ENCODE measurements at regions not wholly inside any gene's neighbourhood (a gene's known extent, or its start where the extent isn't known, plus 50 kb on each side); places are given as distances from the start of the nearest gene placed in this dataset.

DNA sequence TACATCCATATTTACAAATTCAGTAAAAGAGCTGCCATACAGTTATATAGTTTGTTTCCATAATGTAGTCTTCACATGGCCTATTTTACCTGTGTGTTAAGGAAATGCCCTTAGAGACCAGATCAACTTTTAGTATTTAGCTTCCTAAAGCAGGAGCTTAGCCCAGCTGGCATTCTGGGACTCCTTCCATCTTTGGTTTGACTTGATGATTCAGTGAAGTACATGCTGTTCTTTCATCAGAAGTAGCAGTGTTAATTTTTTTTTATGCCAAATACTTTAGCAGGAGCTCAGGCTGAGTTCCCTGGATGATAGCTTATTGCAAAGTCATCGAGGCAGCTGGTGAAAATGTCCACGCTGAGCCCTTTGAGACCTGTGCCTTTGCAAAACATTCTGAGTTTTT, 101.0 kb downstream of the FOXG1 start:
- no peak for DNase-seq
- TF ChIP-seq EP300 (IDR thresholded peaks at IDR 0.05) = no peak
- no peak for TF ChIP-seq POLR2A (IDR thresholded peaks at IDR 0.05)
- TF ChIP-seq, protein P1, sequence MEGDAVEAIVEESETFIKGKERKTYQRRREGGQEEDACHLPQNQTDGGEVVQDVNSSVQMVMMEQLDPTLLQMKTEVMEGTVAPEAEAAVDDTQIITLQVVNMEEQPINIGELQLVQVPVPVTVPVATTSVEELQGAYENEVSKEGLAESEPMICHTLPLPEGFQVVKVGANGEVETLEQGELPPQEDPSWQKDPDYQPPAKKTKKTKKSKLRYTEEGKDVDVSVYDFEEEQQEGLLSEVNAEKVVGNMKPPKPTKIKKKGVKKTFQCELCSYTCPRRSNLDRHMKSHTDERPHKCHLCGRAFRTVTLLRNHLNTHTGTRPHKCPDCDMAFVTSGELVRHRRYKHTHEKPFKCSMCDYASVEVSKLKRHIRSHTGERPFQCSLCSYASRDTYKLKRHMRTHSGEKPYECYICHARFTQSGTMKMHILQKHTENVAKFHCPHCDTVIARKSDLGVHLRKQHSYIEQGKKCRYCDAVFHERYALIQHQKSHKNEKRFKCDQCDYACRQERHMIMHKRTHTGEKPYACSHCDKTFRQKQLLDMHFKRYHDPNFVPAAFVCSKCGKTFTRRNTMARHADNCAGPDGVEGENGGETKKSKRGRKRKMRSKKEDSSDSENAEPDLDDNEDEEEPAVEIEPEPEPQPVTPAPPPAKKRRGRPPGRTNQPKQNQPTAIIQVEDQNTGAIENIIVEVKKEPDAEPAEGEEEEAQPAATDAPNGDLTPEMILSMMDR (IDR thresholded peaks at IDR 0.05) = no peak
- no peak for TF ChIP-seq POLR2AphosphoS5 (IDR thresholded peaks at IDR 0.05)
- 62 to 82% methylated on average over 2 of the region's 2 CpGs for WGBS, 2 donors
- Histone ChIP-seq H3K4me1 (no peaks in the 10 kb centered on the region), H3K27me3 (no peaks in the 10 kb centered on the region), H3K36me3 (no peaks in the 10 kb centered on the region), H3K9me3 (no peaks in the 10 kb centered on the region), H3K4me3 (no peak overlapping the region), H3K27ac (no peak overlapping the region)
- intact Hi-C loops (cut with DNase I) = no loop called here

DNA sequence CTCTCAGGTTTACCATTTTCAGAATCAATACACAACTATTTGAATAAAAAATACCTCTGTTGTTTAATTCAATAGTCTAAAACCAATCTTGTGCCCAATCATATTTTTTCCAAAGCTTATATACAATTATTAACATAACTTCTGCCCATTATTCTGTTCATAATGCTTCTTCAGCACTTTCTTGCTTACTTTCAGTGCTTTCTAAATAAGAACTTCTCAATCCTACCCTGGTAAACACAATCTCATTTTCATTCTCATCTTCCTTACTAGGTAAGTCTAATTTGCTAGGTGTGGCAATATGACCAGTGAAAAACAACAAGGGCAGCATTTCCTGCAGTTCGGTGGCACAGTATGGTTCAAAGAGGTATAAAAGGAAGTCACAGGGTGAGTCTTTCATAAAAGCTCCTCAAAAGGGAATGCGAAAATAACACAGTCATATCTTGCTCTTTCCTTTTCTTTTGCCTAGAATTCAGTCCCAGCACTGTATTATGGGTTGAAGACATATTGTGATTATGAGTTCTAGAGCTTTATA, 103.5 kb downstream of the FOXG1 start:
- WGBS, 2 donors = 44 to 47% methylated on average over 2 of the region's 2 CpGs
- DNase-seq = no peak
- H3K9me3 ChIP-seq = no peaks in the 10 kb centered on the region
- H3K4me3 ChIP-seq = no peak overlapping the region
- H3K27ac ChIP-seq = no peak overlapping the region
- intact Hi-C loops (cut with DNase I) = no loop called here
- TF ChIP-seq POLR2A (IDR thresholded peaks at IDR 0.05) (no peak), POLR2AphosphoS5 (IDR thresholded peaks at IDR 0.05) (no peak)
- TF ChIP-seq, protein P1 (IDR thresholded peaks at IDR 0.05) = no peak
- H3K27me3 ChIP-seq = no peaks in the 10 kb centered on the region
- no peaks in the 10 kb centered on the region for H3K36me3 ChIP-seq
- H3K4me1 ChIP-seq = no peaks in the 10 kb centered on the region

DNA sequence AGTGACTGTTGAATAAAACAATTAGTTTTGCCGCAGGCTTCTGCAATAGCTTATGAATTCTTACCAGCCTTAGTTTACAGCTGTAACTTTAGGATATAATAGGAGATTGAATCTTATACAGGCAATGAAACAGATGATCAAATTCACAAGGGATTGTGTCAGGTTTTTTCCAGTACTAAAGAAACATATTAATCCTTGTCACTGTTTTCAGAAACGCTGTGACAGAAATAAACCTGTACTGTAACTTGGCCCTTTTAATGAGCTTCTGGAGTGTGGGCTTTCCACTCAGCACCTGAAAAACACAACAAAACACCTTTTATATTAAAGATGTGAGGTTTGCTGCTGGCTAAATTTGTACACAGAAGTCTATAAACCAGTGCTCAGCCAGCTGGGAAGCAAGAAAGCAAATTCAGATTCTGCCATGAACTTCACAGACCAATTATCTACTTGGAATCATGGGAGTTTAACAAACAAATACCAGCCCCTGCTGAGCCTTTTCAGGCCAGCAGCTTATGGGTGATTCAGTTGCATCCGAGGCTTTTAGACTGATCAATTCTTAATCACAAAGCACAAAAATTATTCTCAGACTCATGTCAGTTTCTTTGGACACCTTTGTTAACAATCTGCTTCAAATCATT, 109.5 kb downstream of the FOXG1 start:
- no peaks in the 10 kb centered on the region for H3K27me3 ChIP-seq
- no peaks in the 10 kb centered on the region for H3K4me1 ChIP-seq
- TF ChIP-seq, protein P1 (IDR thresholded peaks at IDR 0.05) = no peak
- TF ChIP-seq POLR2A (IDR thresholded peaks at IDR 0.05) (no peak), EP300 (IDR thresholded peaks at IDR 0.05) (no peak), POLR2AphosphoS5 (IDR thresholded peaks at IDR 0.05) (no peak)
- no peak for DNase-seq
- H3K4me3 ChIP-seq = no peak overlapping the region
- H3K27ac ChIP-seq = no peak overlapping the region
- no peaks in the 10 kb centered on the region for H3K36me3 ChIP-seq
- intact Hi-C loops (cut with DNase I) = no loop called here
- H3K9me3 ChIP-seq = no peaks in the 10 kb centered on the region
- WGBS, 2 donors = 36 to 51% methylated on average over 3 of the region's 3 CpGs

DNA sequence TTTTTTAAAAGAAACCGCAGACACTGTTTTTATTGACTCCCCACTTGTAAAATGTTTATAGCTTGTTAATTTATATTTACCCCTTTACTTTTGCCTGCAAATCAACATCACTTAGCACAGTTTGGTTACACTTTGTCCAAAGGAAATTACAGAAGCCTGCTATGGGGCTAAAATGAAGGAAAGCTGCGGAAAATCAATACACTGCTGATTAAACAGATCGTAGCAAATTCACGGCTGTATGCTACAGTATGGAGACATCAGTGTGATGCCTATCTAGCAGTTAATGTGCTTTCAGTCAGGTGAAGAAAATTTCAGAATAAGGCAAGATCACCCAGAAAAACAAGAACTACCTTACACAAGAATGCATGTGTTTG, 110.0 kb downstream of the FOXG1 start:
- no peak for TF ChIP-seq POLR2A (IDR thresholded peaks at IDR 0.05)
- TF ChIP-seq, protein P1 (IDR thresholded peaks at IDR 0.05) = no peak
- TF ChIP-seq POLR2AphosphoS5 (IDR thresholded peaks at IDR 0.05) = no peak
- TF ChIP-seq EP300 (IDR thresholded peaks at IDR 0.05) = no peak
- 33 to 52% methylated on average over 4 of the region's 4 CpGs for WGBS, 2 donors
- intact Hi-C loops (cut with DNase I) = no loop called here

DNA sequence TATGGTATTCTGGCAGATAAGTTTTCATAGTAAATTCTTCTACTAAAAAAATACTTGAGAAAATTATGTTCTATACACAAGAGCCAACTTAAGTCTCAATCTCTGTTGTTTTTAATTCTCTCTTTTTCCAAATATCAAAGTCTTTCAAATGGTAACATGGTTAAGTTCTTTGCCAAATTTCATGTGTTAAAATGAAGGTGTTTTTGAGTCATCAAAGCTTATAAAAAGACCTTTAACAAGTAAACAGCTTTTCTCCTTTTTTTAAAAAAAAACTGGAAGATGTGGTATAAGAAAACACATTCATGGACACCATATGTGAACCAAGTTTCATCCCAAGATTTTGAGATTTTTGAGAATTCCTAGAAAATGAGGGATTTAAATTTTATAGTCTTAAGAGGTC, 111.3 kb downstream of the FOXG1 start:
- intact Hi-C loops (cut with DNase I) = no loop called here
- DNase-seq = no peak
- H3K4me1 ChIP-seq = no peaks in the 10 kb centered on the region
- no peaks in the 10 kb centered on the region for H3K36me3 ChIP-seq
- TF ChIP-seq EP300 (IDR thresholded peaks at IDR 0.05) (no peak), POLR2AphosphoS5 (IDR thresholded peaks at IDR 0.05) (no peak), POLR2A (IDR thresholded peaks at IDR 0.05) (no peak)
- TF ChIP-seq, protein P1 (IDR thresholded peaks at IDR 0.05) = no peak
- no peak overlapping the region for H3K4me3 ChIP-seq
- no peaks in the 10 kb centered on the region for H3K27me3 ChIP-seq
- no peak overlapping the region for H3K27ac ChIP-seq
- H3K9me3 ChIP-seq = no peaks in the 10 kb centered on the region

More for the DNA sequence above, 110.0 kb downstream of the FOXG1 start:
- Histone ChIP-seq H3K27ac (no peak overlapping the region), H3K36me3 (no peaks in the 10 kb centered on the region), H3K4me1 (no peaks in the 10 kb centered on the region), H3K4me3 (no peak overlapping the region), H3K9me3 (no peaks in the 10 kb centered on the region), H3K27me3 (no peaks in the 10 kb centered on the region)
- no peak for DNase-seq
